ENCODE measurements at regions not wholly inside any gene's neighbourhood (a gene's known extent, or its start where the extent isn't known, plus 50 kb on each side); places are given as distances from the start of the nearest gene placed in this dataset.

GRCh38 chr2:191618046-191618780, 59.7 kb upstream of the NABP1 start:
- Histone ChIP-seq H3K4me1 (no peaks in the 10 kb centered on the region), H3K9me3 (no peaks in the 10 kb centered on the region), H3K4me3 (no peak overlapping the region), H3K27me3 (no peaks in the 10 kb centered on the region), H3K27ac (no peak overlapping the region), H3K36me3 (no peaks in the 10 kb centered on the region)
- intact Hi-C loops (cut with DNase I; ENCODE audit: low total_unique reads): no loop called here
- TF ChIP-seq CTCF (IDR thresholded peaks at IDR 0.05) (no peak), POLR2A (IDR thresholded peaks at IDR 0.05) (no peak)
- no peak for DNase-seq

GRCh38 chr2:191618786-191619185, 59.1 kb upstream of the NABP1 start:
- intact Hi-C loops (cut with DNase I; ENCODE audit: low total_unique reads): no loop called here
- DNase-seq: no peak
- Histone ChIP-seq H3K4me3 (no peak overlapping the region), H3K4me1 (no peaks in the 10 kb centered on the region), H3K27ac (no peak overlapping the region), H3K36me3 (no peaks in the 10 kb centered on the region), H3K9me3 (no peaks in the 10 kb centered on the region), H3K27me3 (no peaks in the 10 kb centered on the region)
- TF ChIP-seq POLR2A (IDR thresholded peaks at IDR 0.05): no peak
- no peak for TF ChIP-seq CTCF (IDR thresholded peaks at IDR 0.05)

GRCh38 chr2:191620144-191620543, 57.8 kb upstream of the NABP1 start:
- no peak for DNase-seq
- TF ChIP-seq CTCF (IDR thresholded peaks at IDR 0.05) (no peak), POLR2A (IDR thresholded peaks at IDR 0.05) (no peak)
- H3K4me3 ChIP-seq: no peak overlapping the region
- H3K4me1 ChIP-seq: no peaks in the 10 kb centered on the region
- H3K27ac ChIP-seq: no peak overlapping the region
- intact Hi-C loops (cut with DNase I; ENCODE audit: low total_unique reads): no loop called here
- H3K9me3 ChIP-seq: no peaks in the 10 kb centered on the region
- H3K27me3 ChIP-seq: no peaks in the 10 kb centered on the region
- no peaks in the 10 kb centered on the region for H3K36me3 ChIP-seq

- Histone ChIP-seq H3K4me3 (no peak overlapping the region), H3K4me1 (no peaks in the 10 kb centered on the region), H3K27ac (no peak overlapping the region), H3K27me3 (no peaks in the 10 kb centered on the region), H3K9me3 (no peaks in the 10 kb centered on the region), H3K36me3 (no peaks in the 10 kb centered on the region)
- intact Hi-C loops (cut with DNase I; ENCODE audit: low total_unique reads): no loop called here
- TF ChIP-seq POLR2A (IDR thresholded peaks at IDR 0.05) (no peak), CTCF (IDR thresholded peaks at IDR 0.05) (no peak)
- no peak for DNase-seq
These were observed 55.3 kb upstream of the NABP1 start for GRCh38 chr2:191622374-191623320.

- intact Hi-C loops (cut with DNase I; ENCODE audit: low total_unique reads): no loop called here
- TF ChIP-seq POLR2A (IDR thresholded peaks at IDR 0.05) (no peak), CTCF (IDR thresholded peaks at IDR 0.05) (no peak)
- no peak for DNase-seq
- Histone ChIP-seq H3K36me3 (no peaks in the 10 kb centered on the region), H3K27me3 (no peaks in the 10 kb centered on the region), H3K9me3 (no peaks in the 10 kb centered on the region), H3K4me3 (no peak overlapping the region), H3K4me1 (no peaks in the 10 kb centered on the region), H3K27ac (no peak overlapping the region)
These were observed 52.9 kb upstream of the NABP1 start for GRCh38 chr2:191625016-191625415.
